IPS DF 19.7 (cell line): ENCODE measurements at regions not wholly inside any gene's neighbourhood (a gene's known extent, or its start where the extent isn't known, plus 50 kb on each side); places are given as distances from the start of the nearest gene placed in this dataset.

Experiments
- DNase-seq: peaks from one replicate; pipeline ENCODE4 v3.0.0-alpha.2; 2013; ENCODE audit warnings: low read depth, low spot score

- no peak for DNase-seq
These were observed 174.7 kb upstream of the SLC24A5 start for GRCh38 chr15:47945872-47946650.

- DNase-seq = no peak
These were observed 171.0 kb upstream of the SLC24A5 start for GRCh38 chr15:47949815-47950214.

DNA sequence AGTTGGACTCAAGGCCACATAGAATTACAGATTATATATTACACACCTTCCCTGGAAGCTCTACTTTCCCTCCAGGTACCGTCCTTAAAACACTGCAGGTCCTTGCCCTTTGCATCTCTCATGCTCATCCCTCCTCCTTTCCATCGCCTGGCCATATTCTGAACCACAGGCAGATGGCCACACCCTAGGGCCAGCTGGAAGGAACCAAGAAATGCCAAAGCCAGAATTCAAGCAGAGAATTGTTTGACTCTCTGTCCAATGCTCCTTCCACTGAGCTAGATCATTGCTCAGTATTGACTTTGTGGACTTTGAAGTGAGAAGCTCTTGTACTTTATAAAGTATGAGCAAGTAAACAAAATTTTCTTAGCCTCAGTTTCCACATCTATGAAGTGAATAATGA, 170.3 kb upstream of the SLC24A5 start:
- DNase-seq = no peak

DNA sequence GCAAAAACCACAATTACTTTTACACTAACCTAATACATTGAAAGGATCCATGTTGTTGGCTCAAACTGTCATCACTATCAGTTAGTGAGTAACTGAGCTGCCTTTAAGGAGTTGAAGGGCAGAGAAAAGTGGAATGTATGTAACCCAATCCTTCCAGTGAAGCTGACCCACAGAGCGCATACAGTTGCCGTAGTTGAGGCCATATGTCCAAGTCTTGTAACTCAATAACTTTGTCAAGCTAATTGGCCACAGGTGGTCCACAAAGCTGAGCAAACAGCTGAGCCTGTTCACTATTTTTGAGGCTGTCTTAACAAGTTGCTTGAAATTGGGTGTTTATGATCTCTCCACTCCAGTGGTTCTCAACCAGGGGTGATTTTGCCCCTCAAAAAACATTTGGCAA, 169.0 kb upstream of the SLC24A5 start:
- DNase-seq = no peak

GRCh38 chr15:47954196-47954595, 166.6 kb upstream of the SLC24A5 start:
- DNase-seq = no peak

DNA sequence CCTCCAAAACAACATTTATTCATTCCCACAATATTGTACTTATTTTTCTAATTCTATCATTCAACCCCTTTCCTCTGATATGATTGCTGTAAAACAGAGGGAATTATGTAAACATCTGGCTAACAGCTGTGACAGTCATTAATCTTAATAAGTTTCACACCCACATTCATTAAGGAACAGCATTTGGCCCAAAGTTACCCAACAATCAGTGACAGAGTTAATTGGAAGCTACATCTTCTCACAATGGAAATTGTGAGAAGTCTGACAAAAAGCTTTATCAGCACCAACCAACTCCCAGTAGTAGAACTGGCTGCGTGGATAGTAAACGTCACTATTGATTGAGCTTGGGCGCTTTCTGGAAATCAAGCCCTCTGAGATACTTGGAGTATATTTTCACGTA, 165.8 kb upstream of the SLC24A5 start:
- no peak for DNase-seq

GRCh38 chr15:47959617-47960413, 161.0 kb upstream of the SLC24A5 start:
- DNase-seq = no peak

DNA sequence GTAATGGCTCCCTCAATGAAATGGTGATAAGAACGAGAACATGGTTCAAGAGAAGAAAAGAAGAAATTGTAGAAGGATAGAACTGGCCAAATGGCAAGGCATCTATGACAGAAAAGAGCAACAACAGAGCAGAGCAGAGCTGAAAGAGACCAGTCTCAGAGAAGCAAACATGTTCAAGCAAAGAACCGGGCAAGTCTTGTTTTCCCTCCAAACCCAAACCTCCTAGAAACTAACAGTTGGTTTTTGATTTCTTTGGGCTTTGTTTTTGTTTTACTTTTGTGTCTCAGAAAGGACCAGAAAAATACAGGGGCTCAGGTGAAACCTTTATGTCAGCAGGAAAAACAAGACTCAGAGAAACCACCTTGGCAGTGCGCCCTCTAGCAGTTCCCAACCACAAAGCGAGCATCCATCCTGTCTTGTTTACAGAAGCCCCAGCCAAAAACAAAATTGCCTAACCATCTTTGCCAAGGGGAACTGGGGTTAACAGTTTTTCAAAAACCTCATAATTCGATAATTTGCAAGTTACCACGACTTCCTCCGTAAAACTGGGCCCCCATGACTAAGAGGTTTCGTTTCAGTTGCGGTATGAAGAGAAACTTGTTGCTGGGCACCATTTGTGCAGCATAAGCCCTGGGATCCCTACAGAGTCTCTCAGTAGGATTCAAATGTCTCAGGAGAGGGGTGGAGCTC, 159.2 kb upstream of the SLC24A5 start:
- no peak for DNase-seq

DNA sequence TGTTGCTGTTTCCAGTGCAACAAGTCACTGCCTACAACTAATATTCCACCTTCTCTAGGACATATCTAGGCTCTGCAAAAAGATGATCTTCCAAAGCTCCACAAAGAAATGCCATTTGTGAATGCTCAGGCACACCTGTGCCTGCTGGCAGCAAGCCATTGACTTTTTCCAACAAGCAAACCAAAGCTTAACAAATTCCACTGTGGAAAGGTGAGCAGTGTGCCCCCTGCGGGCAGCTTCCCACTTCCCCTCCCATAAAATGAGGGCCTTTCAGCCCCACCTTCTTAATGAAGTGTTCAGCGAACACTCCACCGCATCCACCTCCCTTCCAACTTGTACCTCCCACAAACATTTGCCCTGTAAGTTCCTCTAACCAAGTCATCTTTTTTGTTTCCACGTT, 157.5 kb upstream of the SLC24A5 start:
- no peak for DNase-seq

GRCh38 chr15:47964229-47964628, 156.6 kb upstream of the SLC24A5 start:
- DNase-seq = no peak

- DNase-seq = no peak
These were observed 155.5 kb upstream of the SLC24A5 start for GRCh38 chr15:47965297-47965696.

- no peak for DNase-seq
These were observed 152.2 kb upstream of the SLC24A5 start for GRCh38 chr15:47968593-47968992.

DNA sequence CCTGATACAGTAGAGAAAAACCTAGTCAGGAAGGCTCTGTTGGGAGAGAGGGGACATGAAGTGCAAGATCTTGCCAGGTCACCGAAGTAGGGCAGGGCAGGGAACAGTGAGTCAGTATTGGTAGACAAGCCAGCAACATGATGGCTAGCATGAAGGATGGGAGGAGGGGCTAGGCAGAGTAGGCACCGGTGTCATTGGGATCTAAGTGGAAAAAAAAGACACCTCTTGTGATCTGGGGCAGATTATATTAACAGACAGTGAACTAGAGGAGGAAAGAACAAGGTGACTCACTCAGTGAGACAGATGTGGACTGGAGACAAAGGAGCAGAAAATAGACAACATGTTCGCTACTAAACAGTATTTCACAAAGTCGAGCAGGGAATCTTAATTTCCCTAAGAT, 149.2 kb upstream of the SLC24A5 start:
- no peak for DNase-seq

- DNase-seq = no peak
These were observed 148.1 kb upstream of the SLC24A5 start for GRCh38 chr15:47972738-47973137.

GRCh38 chr15:47974724-47975123, 146.1 kb upstream of the SLC24A5 start:
- DNase-seq = no peak

DNA sequence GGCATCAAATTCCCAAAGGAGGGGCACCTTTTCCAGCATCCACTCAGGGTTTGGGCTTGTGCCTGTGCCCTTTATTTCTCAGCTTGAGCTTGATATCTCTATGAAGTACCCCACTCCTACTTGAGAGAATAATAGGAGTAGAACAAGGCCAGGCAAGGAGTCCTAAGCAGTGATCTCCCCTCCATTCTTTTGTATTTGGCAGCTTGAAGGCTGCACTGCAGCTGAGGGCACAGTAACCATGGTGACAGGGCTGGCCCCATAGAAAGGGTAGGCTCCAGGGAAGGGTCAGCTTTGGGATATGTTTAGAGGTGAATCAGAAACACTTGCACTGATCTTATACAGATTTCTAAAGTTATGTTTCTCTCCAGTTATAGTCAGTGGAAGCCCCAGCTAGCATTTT, 145.4 kb upstream of the SLC24A5 start:
- DNase-seq = no peak

DNA sequence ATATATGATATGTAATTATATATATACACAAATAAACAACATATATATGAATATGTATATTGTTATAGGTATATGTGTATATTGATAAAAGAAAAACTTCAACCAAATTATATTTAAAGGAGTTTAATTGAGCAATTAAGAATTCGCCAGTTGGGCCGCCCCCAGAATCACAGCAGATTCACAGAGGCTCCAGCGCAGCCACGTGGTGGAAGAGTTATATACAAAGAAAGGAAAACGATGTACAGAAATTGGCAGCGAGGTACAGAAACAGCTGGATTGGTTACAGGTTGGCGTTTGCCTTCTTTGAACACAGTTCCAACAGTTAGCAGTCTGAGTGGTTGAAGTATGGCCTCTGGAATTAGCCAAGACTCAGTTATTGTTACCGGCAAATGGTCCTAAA, 137.3 kb upstream of the SLC24A5 start:
- no peak for DNase-seq

GRCh38 chr15:47985568-47985967, 135.2 kb upstream of the SLC24A5 start:
- DNase-seq = no peak

DNA sequence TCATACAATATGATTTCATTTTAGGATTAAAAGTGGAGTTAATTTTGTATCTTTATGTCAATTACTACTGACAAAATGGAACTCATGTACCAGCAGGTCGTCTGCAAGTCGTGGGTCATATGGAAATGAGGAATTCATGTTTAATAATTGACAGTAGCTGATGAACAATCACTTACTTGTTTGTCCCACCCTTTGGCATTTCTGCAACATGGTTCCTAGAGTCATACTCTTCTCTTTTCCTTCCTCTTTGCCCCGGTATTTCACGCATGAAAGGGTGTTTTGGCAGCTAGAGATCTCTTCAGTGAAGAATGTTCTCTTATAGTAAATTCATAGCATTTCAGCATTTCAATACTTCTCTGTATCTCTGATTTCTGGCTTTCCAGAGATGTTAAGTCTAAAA, 133.3 kb upstream of the SLC24A5 start:
- no peak for DNase-seq

GRCh38 chr15:47987908-47988532, 132.8 kb upstream of the SLC24A5 start:
- DNase-seq = peak; percentile 47

DNA sequence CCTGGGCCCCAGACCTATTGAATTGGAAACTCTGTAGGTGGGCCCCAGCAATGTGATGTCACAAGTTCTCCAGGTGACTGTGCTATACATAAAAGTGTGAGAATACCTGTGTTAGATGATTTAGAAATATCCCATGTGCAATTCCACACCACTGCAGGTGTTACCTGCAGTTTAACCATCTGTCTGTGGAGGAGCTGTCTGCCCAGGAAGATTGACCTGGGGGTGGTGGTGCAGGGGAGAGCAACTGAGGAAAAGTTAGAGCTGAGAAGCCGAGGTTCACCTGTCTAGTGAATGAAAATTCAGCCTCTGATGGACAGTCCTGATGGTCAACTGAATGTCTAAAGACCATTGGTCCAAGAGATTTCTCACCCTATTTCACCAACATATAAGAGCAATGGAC, 132.2 kb upstream of the SLC24A5 start:
- DNase-seq = no peak

- no peak for DNase-seq
These were observed 130.0 kb upstream of the SLC24A5 start for GRCh38 chr15:47990821-47991220.
